CMK (cell line): ENCODE measurements at regions not wholly inside any gene's neighbourhood (a gene's known extent, or its start where the extent isn't known, plus 50 kb on each side); places are given as distances from the start of the nearest gene placed in this dataset.

Experiments used
- DNase-seq: peaks from one replicate; pipeline ENCODE4 v3.0.0-alpha.2; 2010; ENCODE audit warnings: low read depth

GRCh38 chr22:48167238-48167637 is 1404.8 kb downstream of the TBC1D22A start:
- DNase-seq = no peak

- no peak for DNase-seq
Observed at GRCh38 chr22:48161298-48161697, 1398.8 kb downstream of the TBC1D22A start.

GRCh38 chr22:48157676-48158075 is 1395.2 kb downstream of the TBC1D22A start:
- no peak for DNase-seq

- DNase-seq = no peak
Observed at GRCh38 chr22:48156603-48157355, 1394.3 kb downstream of the TBC1D22A start.

- no peak for DNase-seq
Observed at GRCh38 chr22:48155446-48155845, 1393.0 kb downstream of the TBC1D22A start.

GRCh38 chr22:48154943-48155240 is 1392.4 kb downstream of the TBC1D22A start:
- no peak for DNase-seq

- no peak for DNase-seq
Observed at GRCh38 chr22:48154169-48154942, 1391.9 kb downstream of the TBC1D22A start.

- DNase-seq = no peak
Observed at GRCh38 chr22:48153726-48154125, 1391.3 kb downstream of the TBC1D22A start.

GRCh38 chr22:48152916-48153315 is 1390.5 kb downstream of the TBC1D22A start:
- DNase-seq = no peak

GRCh38 chr22:48152164-48152775 is 1389.8 kb downstream of the TBC1D22A start:
- no peak for DNase-seq

- DNase-seq = no peak
Observed at GRCh38 chr22:48151641-48152040, 1389.2 kb downstream of the TBC1D22A start.

- DNase-seq = no peak
Observed at GRCh38 chr22:48147831-48148230, 1385.4 kb downstream of the TBC1D22A start.

GRCh38 chr22:48147404-48147803 is 1385.0 kb downstream of the TBC1D22A start:
- no peak for DNase-seq

GRCh38 chr22:48146426-48146825 is 1384.0 kb downstream of the TBC1D22A start:
- DNase-seq = no peak

GRCh38 chr22:48145738-48146137 is 1383.3 kb downstream of the TBC1D22A start:
- no peak for DNase-seq

GRCh38 chr22:48144318-48144717 is 1381.9 kb downstream of the TBC1D22A start:
- no peak for DNase-seq

GRCh38 chr22:48143856-48144255 is 1381.4 kb downstream of the TBC1D22A start:
- DNase-seq = no peak

GRCh38 chr22:48142388-48142787 is 1379.9 kb downstream of the TBC1D22A start:
- DNase-seq = no peak

GRCh38 chr22:48141301-48141700 is 1378.9 kb downstream of the TBC1D22A start:
- no peak for DNase-seq

GRCh38 chr22:48140261-48140813 is 1377.9 kb downstream of the TBC1D22A start:
- no peak for DNase-seq

GRCh38 chr22:48139776-48140175 is 1377.3 kb downstream of the TBC1D22A start:
- DNase-seq = no peak

- no peak for DNase-seq
Observed at GRCh38 chr22:48138855-48139254, 1376.4 kb downstream of the TBC1D22A start.

- DNase-seq = no peak
Observed at GRCh38 chr22:48138427-48138826, 1376.0 kb downstream of the TBC1D22A start.
